ENCODE measurements at regions not wholly inside any gene's neighbourhood (a gene's known extent, or its start where the extent isn't known, plus 50 kb on each side); places are given as distances from the start of the nearest gene placed in this dataset.

GRCh38 chr14:98612434-98613200 lies 659.4 kb downstream of the BCL11B start:
- no peak for DNase-seq

- DNase-seq, result no peak
Observed at GRCh38 chr14:98614741-98615140, 657.3 kb downstream of the BCL11B start.

GRCh38 chr14:98622208-98623051 lies 649.6 kb downstream of the BCL11B start:
- DNase-seq, result no peak

- no peak for DNase-seq
Observed at GRCh38 chr14:98623788-98624415, 648.1 kb downstream of the BCL11B start.

GRCh38 chr14:98633380-98633779 lies 638.6 kb downstream of the BCL11B start:
- no peak for DNase-seq

GRCh38 chr14:98634043-98634820 lies 637.8 kb downstream of the BCL11B start:
- no peak for DNase-seq

- no peak for DNase-seq
Observed at GRCh38 chr14:98638366-98638765, 633.6 kb downstream of the BCL11B start.

GRCh38 chr14:98647754-98648153 lies 624.2 kb downstream of the BCL11B start:
- DNase-seq, result no peak

- no peak for DNase-seq
Observed at GRCh38 chr14:98651037-98651436, 621.0 kb downstream of the BCL11B start.

GRCh38 chr14:98665007-98665406 lies 607.0 kb downstream of the BCL11B start:
- DNase-seq, result no peak

GRCh38 chr14:98666545-98666944 lies 605.5 kb downstream of the BCL11B start:
- DNase-seq, result no peak

- no peak for DNase-seq
Observed at GRCh38 chr14:98682033-98682432, 590.0 kb downstream of the BCL11B start.

- no peak for DNase-seq
Observed at GRCh38 chr14:98682726-98683125, 589.3 kb downstream of the BCL11B start.

GRCh38 chr14:98684468-98684867 lies 587.5 kb downstream of the BCL11B start:
- DNase-seq, result no peak

GRCh38 chr14:98685725-98686124 lies 586.3 kb downstream of the BCL11B start:
- DNase-seq, result no peak

GRCh38 chr14:98688446-98688845 lies 583.6 kb downstream of the BCL11B start:
- no peak for DNase-seq

- no peak for DNase-seq
Observed at GRCh38 chr14:98689951-98690350, 582.0 kb downstream of the BCL11B start.

- DNase-seq, result no peak
Observed at GRCh38 chr14:98692832-98693231, 579.2 kb downstream of the BCL11B start.

- no peak for DNase-seq
Observed at GRCh38 chr14:98694541-98694940, 577.5 kb downstream of the BCL11B start.

- DNase-seq, result no peak
Observed at GRCh38 chr14:98695809-98696208, 576.2 kb downstream of the BCL11B start.

GRCh38 chr14:98698341-98698740 lies 573.7 kb downstream of the BCL11B start:
- DNase-seq, result no peak

GRCh38 chr14:98700748-98701147 lies 571.2 kb downstream of the BCL11B start:
- DNase-seq, result no peak

GRCh38 chr14:98701377-98701776 lies 570.6 kb downstream of the BCL11B start:
- DNase-seq, result no peak
